PC-3 (cell line): ENCODE measurements at regions not wholly inside any gene's neighbourhood (a gene's known extent, or its start where the extent isn't known, plus 50 kb on each side); places are given as distances from the start of the nearest gene placed in this dataset.
"Not testable (repeated sequence)": the region's sequence is repeated elsewhere in the genome, so short reads cannot be mapped to it uniquely, and the experiment has no call there.

Source experiments
- ATAC-seq: fragments of 200-7000 bp; cut with Tn5 transposase; 2 replicates; pipeline ENCODE4 v1.9.1; 2020; ENCODE audit warnings: mild to moderate bottlenecking, moderate library complexity
- BruUV-seq: library from RNA; stranded (reverse); fragments of 400-500 nt; replicated peaks from 2 replicates; lab custom pipeline; 2021; lab: Mats Ljungman, UMichigan
- CTCF ChIA-PET: fragments of 300-600 bp; sonication (Branson Sonifier 250); formaldehyde crosslinking; loops from one replicate; lab custom pipeline; 2022; ENCODE audit warnings: antibody characterized with exemption; lab: Charles Lee
- POLR2A ChIA-PET: fragments of 300-600 bp; sonication (Branson Sonifier 250); formaldehyde crosslinking; loops from one replicate; lab custom pipeline; 2022; ENCODE audit warnings: antibody characterized with exemption; ENCODE audit not compliant: unreplicated experiment; lab: Charles Lee
- DNase-seq: peaks from one replicate; pipeline ENCODE4 v3.0.0-alpha.2; 2015
- H2AFZ ChIP-seq: fragments of 300-600 bp; sonication (generic); 2 replicates; pipeline ENCODE4 v1.6.0; 2016; ENCODE audit warnings: antibody characterized with exemption, low read length
- H3F3A ChIP-seq: fragments of 300-600 bp; sonication (generic); one replicate; pipeline ENCODE4 v1.6.0; 2017; ENCODE audit warnings: antibody characterized with exemption, low read length, control low read depth, mild to moderate bottlenecking; ENCODE audit not compliant: unreplicated experiment
- H3K27ac ChIP-seq: fragments of 300-600 bp; sonication (generic); 2 replicates; pipeline ENCODE4 v1.5.1; 2016; ENCODE audit warnings: mild to moderate bottlenecking, low read length
- H3K27me3 ChIP-seq: fragments of 300-600 bp; sonication (generic); 2 replicates; pipeline ENCODE4 v1.6.1; 2016; ENCODE audit warnings: low read length, mixed read lengths
- H3K36me3 ChIP-seq: fragments of 300-600 bp; sonication (generic); 2 replicates; pipeline ENCODE4 v1.6.1; 2016; ENCODE audit warnings: low read depth, mixed run types, low read length, mixed read lengths
- H3K4me1 ChIP-seq: fragments of 300-600 bp; sonication (generic); 2 replicates; pipeline ENCODE4 v1.5.1; 2016; ENCODE audit warnings: low read length; ENCODE audit not compliant: insufficient read depth
- H3K4me2 ChIP-seq: fragments of 300-600 bp; sonication (generic); 2 replicates; pipeline ENCODE4 v1.6.0; 2016; ENCODE audit warnings: low read length
- H3K4me3 ChIP-seq: fragments of 300-600 bp; sonication (generic); 2 replicates; pipeline ENCODE4 v1.5.1; 2016; ENCODE audit warnings: mild to moderate bottlenecking, low read length, mixed read lengths
- H3K79me2 ChIP-seq: fragments of 300-600 bp; sonication (generic); 2 replicates; pipeline ENCODE4 v1.6.1; 2017; ENCODE audit warnings: low read length, mixed read lengths
- H3K9ac ChIP-seq: fragments of 300-600 bp; sonication (generic); 2 replicates; pipeline ENCODE4 v1.6.0; 2016; ENCODE audit warnings: mild to moderate bottlenecking, low read length
- H3K9me2 ChIP-seq: fragments of 300-600 bp; sonication (generic); replicated peaks from 2 replicates; pipeline ENCODE4 v1.6.1; 2016; ENCODE audit warnings: mixed run types, low read length, mixed read lengths
- H3K9me3 ChIP-seq: fragments of 300-600 bp; sonication (generic); 2 replicates; pipeline ENCODE4 v1.6.1; 2016; ENCODE audit warnings: low read length, mixed read lengths
- H4K20me1 ChIP-seq: fragments of 300-600 bp; sonication (generic); 2 replicates; pipeline ENCODE4 v1.6.1; 2016; ENCODE audit warnings: low read length, mixed read lengths
- CTCF ChIP-seq: fragments of 300-600 bp; sonication (generic); conservative IDR thresholded peaks from 2 replicates; pipeline ENCODE4 v1.5.1; 2017; ENCODE audit warnings: antibody characterized with exemption, low read depth, mild to moderate bottlenecking, low read length
- EZH2 ChIP-seq: fragments of 300-600 bp; sonication (generic); IDR thresholded peaks from one replicate; pipeline ENCODE4 v1.6.1; 2017; ENCODE audit warnings: antibody characterized with exemption, mild to moderate bottlenecking, low read length; ENCODE audit not compliant: unreplicated experiment
- EZH2phosphoT487 ChIP-seq: fragments of 300-600 bp; sonication (generic); IDR thresholded peaks from 2 replicates; pipeline ENCODE4 v1.6.1; 2018; ENCODE audit warnings: mild to moderate bottlenecking, antibody characterized with exemption, low read length, borderline replicate concordance
- intact Hi-C: fragments of 100-400 bp; cut with micrococcal nuclease; formaldehyde crosslinking; loops from 2 replicates; pipeline ENCODE4 v1.9.0; 2023

GRCh38 chr2:236833501-236834073 lies 252.1 kb upstream of the COPS8 start:
- Histone ChIP-seq H3K4me3 (no peak overlapping the region), H3K27me3 (no peaks in the 10 kb centered on the region), H3K27ac (no peak overlapping the region), H2AFZ (no peak overlapping the region), H4K20me1 (no peaks in the 10 kb centered on the region), H3K36me3 (no peaks in the 10 kb centered on the region), H3F3A (no peaks in the 10 kb centered on the region), H3K4me2 (no peak overlapping the region), H3K79me2 (no peaks in the 10 kb centered on the region), H3K9me3 (no peaks in the 10 kb centered on the region), H3K9me2 (no peaks in the 10 kb centered on the region), H3K9ac (no peak overlapping the region), H3K4me1 (no peaks in the 10 kb centered on the region)
- intact Hi-C loops, result no loop called here
- TF ChIP-seq EZH2 (no peak), EZH2phosphoT487 (no peak), CTCF (no peak)
- no peak for ATAC-seq
- no TSS peak for BruUV-seq
- CTCF ChIA-PET, result no interaction called here
- peak; percentile 36 for DNase-seq
- POLR2A ChIA-PET, result no interaction called here

DNA sequence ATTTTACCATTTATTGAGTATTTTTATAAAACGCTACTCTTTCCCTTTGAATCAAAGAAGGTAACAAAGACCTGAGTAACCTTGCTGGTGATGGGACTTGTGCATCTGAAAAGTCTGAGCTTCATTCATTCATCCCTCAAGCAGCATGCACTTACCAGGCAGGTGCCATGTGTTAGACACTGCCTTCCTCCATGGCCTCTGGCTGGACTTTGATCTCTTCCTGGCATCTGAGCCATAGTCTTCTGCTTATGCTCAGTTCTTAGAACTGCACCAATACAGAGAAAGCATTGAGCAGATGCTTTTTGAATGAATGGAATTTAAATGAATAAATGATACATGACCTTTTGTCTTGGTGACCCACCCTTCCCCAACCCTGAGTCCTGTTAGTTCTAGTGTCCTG lies 251.4 kb upstream of the COPS8 start:
- H3K9me2 ChIP-seq, result no peaks in the 10 kb centered on the region
- H3F3A ChIP-seq, result no peaks in the 10 kb centered on the region
- no peak overlapping the region for H3K9ac ChIP-seq
- no peak overlapping the region for H3K4me2 ChIP-seq
- H3K4me1 ChIP-seq, result no peaks in the 10 kb centered on the region
- ChIA-PET POLR2A (no interaction called here), CTCF (no interaction called here)
- intact Hi-C loops, result no loop called here
- H3K4me3 ChIP-seq, result no peak overlapping the region
- H3K79me2 ChIP-seq, result no peaks in the 10 kb centered on the region
- H4K20me1 ChIP-seq, result no peaks in the 10 kb centered on the region
- no peaks in the 10 kb centered on the region for H3K27me3 ChIP-seq
- no peak overlapping the region for H3K27ac ChIP-seq
- H3K36me3 ChIP-seq, result no peaks in the 10 kb centered on the region
- H2AFZ ChIP-seq, result no peak overlapping the region
- no peak for ATAC-seq
- BruUV-seq, result no TSS peak
- no peak for DNase-seq
- no peaks in the 10 kb centered on the region for H3K9me3 ChIP-seq
- TF ChIP-seq CTCF (no peak), EZH2phosphoT487 (no peak), EZH2 (no peak)

DNA sequence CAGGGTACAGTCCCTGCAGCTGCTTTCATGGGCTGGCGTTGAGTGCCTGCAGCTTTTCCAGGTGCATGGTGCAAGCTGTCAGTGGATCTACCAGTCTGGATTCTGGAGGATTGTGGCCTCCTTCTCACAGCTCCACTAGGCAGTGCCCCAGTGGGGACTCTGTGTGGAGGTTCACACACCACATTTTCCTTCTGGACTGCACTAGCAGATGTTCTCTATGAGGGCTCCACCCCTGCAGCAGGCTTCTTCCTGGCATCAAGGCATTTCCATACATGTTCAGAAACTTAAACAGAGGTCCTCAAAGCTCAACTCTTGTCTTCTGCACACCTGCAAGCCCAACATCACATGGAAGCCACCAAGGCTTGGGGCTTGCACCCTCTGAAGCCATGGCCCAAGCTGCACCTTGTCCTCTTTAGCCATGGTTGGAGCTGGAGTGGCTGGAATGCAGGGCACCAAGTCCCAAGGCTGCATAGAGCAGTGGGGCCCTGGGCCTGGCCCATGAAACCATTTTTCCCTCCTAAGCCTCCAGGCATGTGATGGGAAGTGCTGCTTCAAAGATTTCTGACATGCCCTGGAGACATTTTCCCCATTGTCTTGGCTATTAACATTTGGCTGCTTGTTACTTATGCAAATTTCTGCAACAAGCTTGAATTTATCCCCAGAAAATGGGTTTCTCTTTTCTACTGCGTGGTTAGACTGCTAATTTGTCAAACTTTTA lies 250.2 kb upstream of the COPS8 start:
- Histone ChIP-seq H3K9ac (no peak overlapping the region), H3K27ac (no peak overlapping the region), H3K27me3 (no peaks in the 10 kb centered on the region), H3K4me2 (no peak overlapping the region), H2AFZ (no peak overlapping the region), H3K4me3 (no peak overlapping the region), H4K20me1 (no peaks in the 10 kb centered on the region), H3K9me3 (no peaks in the 10 kb centered on the region), H3K9me2 (no peaks in the 10 kb centered on the region), H3K79me2 (no peaks in the 10 kb centered on the region), H3K36me3 (no peaks in the 10 kb centered on the region), H3K4me1 (no peaks in the 10 kb centered on the region), H3F3A (no peaks in the 10 kb centered on the region)
- TF ChIP-seq CTCF, result no peak
- TF ChIP-seq EZH2phosphoT487, result no peak
- TF ChIP-seq EZH2, result no peak
- CTCF ChIA-PET, result no interaction called here
- no TSS peak for BruUV-seq
- POLR2A ChIA-PET, result no interaction called here
- no peak for DNase-seq
- no peak for ATAC-seq
- intact Hi-C loops, result no loop called here

- ATAC-seq, H3K27ac ChIP-seq, H3K36me3 ChIP-seq, DNase-seq, BruUV-seq, H3K9ac ChIP-seq, H3K79me2 ChIP-seq, H3K27me3 ChIP-seq, H3F3A ChIP-seq, H4K20me1 ChIP-seq, CTCF ChIA-PET, H3K4me2 ChIP-seq, H3K4me3 ChIP-seq, H3K9me3 ChIP-seq, intact Hi-C loops, H3K4me1 ChIP-seq, POLR2A ChIA-PET, H3K9me2 ChIP-seq, H2AFZ ChIP-seq: not testable (repeated sequence)
These were observed 249.7 kb upstream of the COPS8 start for GRCh38 chr2:236836028-236836427.
